ENCODE measurements at regions not wholly inside any gene's neighbourhood (a gene's known extent, or its start where the extent isn't known, plus 50 kb on each side); places are given as distances from the start of the nearest gene placed in this dataset.

GRCh38 chr12:58184212-58184611, 242.8 kb downstream of the ATP23 start:
- no peak for DNase-seq
- Histone ChIP-seq H3K27me3 (ENCODE audit: control insufficient read depth in 3 of 3, insufficient read depth in 3 of 3, low read length in 2 of 3) (no peaks in the 10 kb centered on the region), H3K36me3 (ENCODE audit: control insufficient read depth in 4 of 4, insufficient read depth in 4 of 4, low read length in 4 of 4) (no peaks in the 10 kb centered on the region), H3K4me1 (ENCODE audit: control insufficient read depth in 5 of 5, insufficient read depth in 5 of 5, low read length in 5 of 5) (no peaks in the 10 kb centered on the region), H3K4me3 (no peak overlapping the region), H3K9me3 (ENCODE audit: control insufficient read depth in 4 of 4, insufficient read depth in 3 of 4, low read length in 3 of 4) (peaks cover 0 to 6% (median 1%) of the 10 kb centered on the region in 4 donors), H3K9ac (ENCODE audit: insufficient read depth in 1 of 2, low read length in 2 of 2) (no peak overlapping the region), H3K27ac (ENCODE audit: low read depth in 1 of 2, low read length in 1 of 2) (no peak overlapping the region)
- ATAC-seq (ENCODE audit: insufficient read depth, low FRiP score), result no peak
- TF ChIP-seq, protein P1, sequence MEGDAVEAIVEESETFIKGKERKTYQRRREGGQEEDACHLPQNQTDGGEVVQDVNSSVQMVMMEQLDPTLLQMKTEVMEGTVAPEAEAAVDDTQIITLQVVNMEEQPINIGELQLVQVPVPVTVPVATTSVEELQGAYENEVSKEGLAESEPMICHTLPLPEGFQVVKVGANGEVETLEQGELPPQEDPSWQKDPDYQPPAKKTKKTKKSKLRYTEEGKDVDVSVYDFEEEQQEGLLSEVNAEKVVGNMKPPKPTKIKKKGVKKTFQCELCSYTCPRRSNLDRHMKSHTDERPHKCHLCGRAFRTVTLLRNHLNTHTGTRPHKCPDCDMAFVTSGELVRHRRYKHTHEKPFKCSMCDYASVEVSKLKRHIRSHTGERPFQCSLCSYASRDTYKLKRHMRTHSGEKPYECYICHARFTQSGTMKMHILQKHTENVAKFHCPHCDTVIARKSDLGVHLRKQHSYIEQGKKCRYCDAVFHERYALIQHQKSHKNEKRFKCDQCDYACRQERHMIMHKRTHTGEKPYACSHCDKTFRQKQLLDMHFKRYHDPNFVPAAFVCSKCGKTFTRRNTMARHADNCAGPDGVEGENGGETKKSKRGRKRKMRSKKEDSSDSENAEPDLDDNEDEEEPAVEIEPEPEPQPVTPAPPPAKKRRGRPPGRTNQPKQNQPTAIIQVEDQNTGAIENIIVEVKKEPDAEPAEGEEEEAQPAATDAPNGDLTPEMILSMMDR (IDR thresholded peaks at IDR 0.05; ENCODE audit: control extremely low read depth, extremely low read depth), result no peak

DNA sequence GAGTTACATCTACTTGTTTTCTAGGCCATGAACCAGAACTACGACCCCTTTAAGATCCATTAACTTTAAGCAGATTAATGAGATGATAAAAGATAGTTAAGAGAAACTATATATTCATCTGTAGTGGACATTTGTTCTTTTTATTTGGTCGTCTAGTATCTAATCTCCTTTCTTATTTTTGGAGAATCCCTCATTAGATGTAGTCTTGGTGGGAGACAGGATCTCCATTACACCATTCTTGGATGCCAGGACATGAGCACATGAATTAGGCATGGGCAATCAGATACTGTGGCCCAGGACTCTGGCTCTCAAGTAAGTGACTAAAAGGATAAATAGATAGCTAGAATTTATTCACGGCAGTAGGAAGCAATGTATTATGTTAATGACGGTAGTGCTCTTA, 245.0 kb downstream of the ATP23 start:
- Histone ChIP-seq H3K9ac (ENCODE audit: insufficient read depth in 1 of 2, low read length in 2 of 2) (no peak overlapping the region), H3K27ac (ENCODE audit: low read depth in 1 of 2, low read length in 1 of 2) (no peak overlapping the region), H3K27me3 (ENCODE audit: control insufficient read depth in 3 of 3, insufficient read depth in 3 of 3, low read length in 2 of 3) (no peaks in the 10 kb centered on the region), H3K9me3 (ENCODE audit: control insufficient read depth in 4 of 4, insufficient read depth in 3 of 4, low read length in 3 of 4) (peaks cover 0 to 6% (median 1%) of the 10 kb centered on the region in 4 donors), H3K4me1 (ENCODE audit: control insufficient read depth in 5 of 5, insufficient read depth in 5 of 5, low read length in 5 of 5) (no peaks in the 10 kb centered on the region), H3K4me3 (no peak overlapping the region), H3K36me3 (ENCODE audit: control insufficient read depth in 4 of 4, insufficient read depth in 4 of 4, low read length in 4 of 4) (no peaks in the 10 kb centered on the region)
- TF ChIP-seq, protein P1 (IDR thresholded peaks at IDR 0.05; ENCODE audit: control extremely low read depth, extremely low read depth), result no peak
- WGBS, 2 donors, result 95 to 96% methylated on average over 4 of the region's 4 CpGs
- ATAC-seq (ENCODE audit: insufficient read depth, low FRiP score) (no peak), DNase-seq (no peak)

GRCh38 chr12:58186914-58187313, 245.5 kb downstream of the ATP23 start:
- H3K4me3 ChIP-seq, result no peak overlapping the region
- WGBS, 2 donors, result 55 to 65% methylated on average over 3 of the region's 3 CpGs
- peaks cover 0 to 6% (median 1%) of the 10 kb centered on the region in 4 donors for H3K9me3 ChIP-seq (ENCODE audit: control insufficient read depth in 4 of 4, insufficient read depth in 3 of 4, low read length in 3 of 4)
- TF ChIP-seq, protein P1 (IDR thresholded peaks at IDR 0.05; ENCODE audit: control extremely low read depth, extremely low read depth), result no peak
- no peak for ATAC-seq (ENCODE audit: insufficient read depth, low FRiP score)
- no peak overlapping the region for H3K27ac ChIP-seq (ENCODE audit: low read depth in 1 of 2, low read length in 1 of 2)
- H3K27me3 ChIP-seq (ENCODE audit: control insufficient read depth in 3 of 3, insufficient read depth in 3 of 3, low read length in 2 of 3), result no peaks in the 10 kb centered on the region
- H3K4me1 ChIP-seq (ENCODE audit: control insufficient read depth in 5 of 5, insufficient read depth in 5 of 5, low read length in 5 of 5), result no peaks in the 10 kb centered on the region
- H3K9ac ChIP-seq (ENCODE audit: insufficient read depth in 1 of 2, low read length in 2 of 2), result no peak overlapping the region
- no peaks in the 10 kb centered on the region for H3K36me3 ChIP-seq (ENCODE audit: control insufficient read depth in 4 of 4, insufficient read depth in 4 of 4, low read length in 4 of 4)
- no peak for DNase-seq

- 91 to 98% methylated on average over 1 of the region's 1 CpG for WGBS, 2 donors
- TF ChIP-seq, protein P1 (IDR thresholded peaks at IDR 0.05; ENCODE audit: control extremely low read depth, extremely low read depth), result no peak
- no peaks in the 10 kb centered on the region for H3K36me3 ChIP-seq (ENCODE audit: control insufficient read depth in 4 of 4, insufficient read depth in 4 of 4, low read length in 4 of 4)
Measured at GRCh38 chr12:58189030-58189429, 247.7 kb downstream of the ATP23 start.

More at GRCh38 chr12:58189030-58189429, 247.7 kb downstream of the ATP23 start:
- ATAC-seq (ENCODE audit: insufficient read depth, low FRiP score) (no peak), DNase-seq (no peak)
- no peak overlapping the region for H3K9ac ChIP-seq (ENCODE audit: insufficient read depth in 1 of 2, low read length in 2 of 2)
- H3K9me3 ChIP-seq (ENCODE audit: control insufficient read depth in 4 of 4, insufficient read depth in 3 of 4, low read length in 3 of 4), result peaks cover 0 to 6% (median 1%) of the 10 kb centered on the region in 4 donors
- H3K27me3 ChIP-seq (ENCODE audit: control insufficient read depth in 3 of 3, insufficient read depth in 3 of 3, low read length in 2 of 3), result no peaks in the 10 kb centered on the region
- H3K4me3 ChIP-seq, result no peak overlapping the region
- H3K4me1 ChIP-seq (ENCODE audit: control insufficient read depth in 5 of 5, insufficient read depth in 5 of 5, low read length in 5 of 5), result no peaks in the 10 kb centered on the region
- H3K27ac ChIP-seq (ENCODE audit: low read depth in 1 of 2, low read length in 1 of 2), result no peak overlapping the region

Data from lung (tissue), 11 donors.